Naive thymus-derived CD4-positive, alpha-beta T cell (primary cell): ENCODE measurements at regions not wholly inside any gene's neighbourhood (a gene's known extent, or its start where the extent isn't known, plus 50 kb on each side); places are given as distances from the start of the nearest gene placed in this dataset.
"Not testable (repeated sequence)": the region's sequence is repeated elsewhere in the genome, so short reads cannot be mapped to it uniquely, and the experiment has no call there.

Source experiments
- ATAC-seq: fragments of 150-1000 bp; cut with Tn5 transposase; 2 replicates; pipeline ENCODE4 v1.10.0; 2021; ENCODE audit warnings: mild to moderate bottlenecking, moderate library complexity
- CTCF ChIA-PET: fragments of 350-600 bp; sonication (Branson Sonifier 250); formaldehyde crosslinking; loops from one replicate; lab custom pipeline; 2021; ENCODE audit warnings: antibody characterized with exemption; lab: Charles Lee
- POLR2A ChIA-PET: fragments of 350-600 bp; sonication (Branson Sonifier 250); formaldehyde crosslinking; loops from one replicate; lab custom pipeline; 2021; ENCODE audit warnings: antibody characterized with exemption, inconsistent platforms; lab: Charles Lee
- DNase-seq, 9 donors: peaks; one replicate each; pipeline versions ENCODE4 v3.0.0 to v3.0.0-alpha.2; 2020 to 2022; ENCODE audit warnings: mixed read lengths in 1 of 9
- H3K27ac ChIP-seq: one replicate; pipeline ENCODE4 v1.7.0; 2013; ENCODE audit warnings: mild to moderate bottlenecking, low read depth, low read length, moderate library complexity
- H3K27me3 ChIP-seq, 2 donors: one replicate each; pipeline ENCODE4 v1.7.0; 2013; ENCODE audit warnings: low read length in 2 of 2, mild to moderate bottlenecking in 2 of 2, moderate library complexity in 2 of 2; ENCODE audit not compliant: control insufficient read depth in 2 of 2, insufficient read depth in 2 of 2
- H3K36me3 ChIP-seq, 3 experiments: 1 replicate in 2 of 3; 2 replicates in 1 of 3; pipeline ENCODE4 v1.7.0; 2013; ENCODE audit warnings: low read length in 3 of 3, mild to moderate bottlenecking in 3 of 3, moderate library complexity in 1 of 3; ENCODE audit not compliant: insufficient read depth in 3 of 3, control insufficient read depth in 2 of 3
- H3K4me1 ChIP-seq, 2 donors: one replicate each; pipeline ENCODE4 v1.7.0; 2013; ENCODE audit warnings: low read length in 2 of 2, mild to moderate bottlenecking in 2 of 2, moderate library complexity in 1 of 2; ENCODE audit not compliant: control insufficient read depth in 2 of 2, insufficient read depth in 2 of 2
- H3K4me3 ChIP-seq: 2 replicates; pipeline ENCODE4 v1.7.0; 2013; ENCODE audit warnings: mild to moderate bottlenecking, low read length
- H3K9me3 ChIP-seq, 3 experiments: 1 replicate in 2 of 3; 2 replicates in 1 of 3; pipeline ENCODE4 v1.7.0; 2013; ENCODE audit warnings: low read length in 3 of 3; ENCODE audit not compliant: control insufficient read depth in 2 of 3
- H3K27ac Mint-ChIP-seq, 9 donors: one replicate each; pipeline ENCODE4 v1.8.0; 2020 to 2022; ENCODE audit warnings: mixed read lengths in 9 of 9, mild to moderate bottlenecking in 8 of 9, moderate library complexity in 5 of 9, inconsistent platforms in 2 of 9
- H3K27me3 Mint-ChIP-seq, 5 donors: one replicate each; pipeline ENCODE4 v1.8.0; 2021 to 2022; ENCODE audit warnings: mixed read lengths in 5 of 5, mild to moderate bottlenecking in 1 of 5
- H3K36me3 Mint-ChIP-seq, 5 donors: one replicate each; pipeline ENCODE4 v1.8.0; 2020 to 2022; ENCODE audit warnings: mixed read lengths in 5 of 5, mild to moderate bottlenecking in 3 of 5, inconsistent platforms in 1 of 5
- H3K4me1 Mint-ChIP-seq, 7 donors: one replicate each; pipeline ENCODE4 v1.8.0; 2020 to 2022; ENCODE audit warnings: mixed read lengths in 7 of 7, mild to moderate bottlenecking in 3 of 7, inconsistent platforms in 1 of 7
- H3K4me3 Mint-ChIP-seq, 10 donors: one replicate each; pipeline ENCODE4 v1.8.0; 2020 to 2022; ENCODE audit warnings: mild to moderate bottlenecking in 10 of 10, mixed read lengths in 10 of 10, moderate library complexity in 6 of 10, inconsistent platforms in 2 of 10
- H3K9me3 Mint-ChIP-seq, 11 donors: one replicate each; pipeline ENCODE4 v1.8.0; 2020 to 2022; ENCODE audit warnings: mixed read lengths in 11 of 11, mild to moderate bottlenecking in 4 of 11, inconsistent platforms in 1 of 11, moderate library complexity in 1 of 11
- intact Hi-C, 2 donors: fragments of 100-400 bp; cut with micrococcal nuclease; formaldehyde crosslinking; loops; one replicate each; pipeline ENCODE4 v1.15.1; 2023

DNA sequence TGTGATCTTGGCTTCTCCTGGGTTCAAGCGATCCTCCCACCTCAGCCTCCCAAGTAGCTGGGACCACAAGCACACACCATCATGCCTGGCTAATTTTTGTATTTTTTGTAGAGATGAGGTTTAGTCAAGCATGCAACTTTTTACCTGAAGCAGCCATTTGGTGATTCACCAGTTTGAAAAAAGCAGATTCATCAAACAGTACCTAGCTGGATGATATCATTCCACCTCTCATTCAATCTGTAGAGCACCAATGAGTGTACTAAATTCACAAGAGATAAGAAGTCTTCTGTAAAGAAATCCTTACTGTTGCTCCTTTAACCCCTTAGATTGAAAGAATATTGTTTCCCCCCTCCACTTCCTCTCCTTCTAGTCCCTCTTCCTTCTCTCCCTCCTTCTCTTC lies 261.1 kb upstream of the RFC3 start:
- intact Hi-C loops = no loop called here
- Mint-ChIP-seq H3K4me3 (no peak overlapping the region), H3K27me3 (peaks cover 0 to 17% (median 8%) of the 10 kb centered on the region in 5 donors), H3K36me3 (no peaks in the 10 kb centered on the region), H3K9me3 (peaks cover 0 to 3% (median 0%) of the 10 kb centered on the region in 11 donors), H3K4me1 (peaks cover 0 to 6% (median 0%) of the 10 kb centered on the region in 7 donors), H3K27ac (no peak overlapping the region)
- ATAC-seq (no peak), DNase-seq (no peak)
- H3K27ac ChIP-seq = no peak overlapping the region
- no peaks in the 10 kb centered on the region for H3K36me3 ChIP-seq
- H3K4me1 ChIP-seq = no peaks in the 10 kb centered on the region
- no peaks in the 10 kb centered on the region for H3K9me3 ChIP-seq
- CTCF ChIA-PET = no interaction called here
- no peaks in the 10 kb centered on the region for H3K27me3 ChIP-seq
- H3K4me3 ChIP-seq = no peak overlapping the region
- POLR2A ChIA-PET = no interaction called here

GRCh38 chr13:33560726-33561125 lies 257.2 kb upstream of the RFC3 start:
- Mint-ChIP-seq H3K4me1 (no peaks in the 10 kb centered on the region), H3K27me3 (peaks cover 0 to 17% (median 8%) of the 10 kb centered on the region in 5 donors), H3K4me3 (no peak overlapping the region), H3K27ac (no peak overlapping the region), H3K36me3 (no peaks in the 10 kb centered on the region), H3K9me3 (no peaks in the 10 kb centered on the region)
- POLR2A ChIA-PET = no interaction called here
- CTCF ChIA-PET = interaction anchor here (0.6 kb wide), 1 partner anchor 205 kb away, joined by 3 read pairs; no protein-coding TSS in a partner anchor
- Histone ChIP-seq H3K9me3 (no peaks in the 10 kb centered on the region), H3K36me3 (no peaks in the 10 kb centered on the region), H3K27me3 (no peaks in the 10 kb centered on the region), H3K4me1 (no peaks in the 10 kb centered on the region), H3K27ac (no peak overlapping the region), H3K4me3 (no peak overlapping the region)
- intact Hi-C loops = loop anchor here in 1 of 2 donors (1.0 kb wide), 1 partner anchor 11 kb away; no protein-coding TSS in a partner anchor
- DNase-seq (no peak), ATAC-seq (no peak)

GRCh38 chr13:33561627-33562026 lies 256.3 kb upstream of the RFC3 start:
- intact Hi-C loops = loop anchor here in 1 of 2 donors (1.0 kb wide), 1 partner anchor 10 kb away; no protein-coding TSS in a partner anchor
- ChIA-PET CTCF (no interaction called here), POLR2A (interaction anchor here (0.6 kb wide), 1 partner anchor 336 kb away, joined by 3 read pairs; no protein-coding TSS in a partner anchor)
- Mint-ChIP-seq H3K4me1 (no peaks in the 10 kb centered on the region), H3K27me3 (peaks cover 0 to 17% (median 8%) of the 10 kb centered on the region in 5 donors), H3K4me3 (no peak overlapping the region), H3K36me3 (no peaks in the 10 kb centered on the region), H3K9me3 (no peaks in the 10 kb centered on the region), H3K27ac (no peak overlapping the region)
- Histone ChIP-seq H3K36me3 (no peaks in the 10 kb centered on the region), H3K27me3 (no peaks in the 10 kb centered on the region), H3K9me3 (no peaks in the 10 kb centered on the region), H3K4me1 (no peaks in the 10 kb centered on the region), H3K27ac (no peak overlapping the region), H3K4me3 (no peak overlapping the region)
- DNase-seq (no peak), ATAC-seq (no peak)

DNA sequence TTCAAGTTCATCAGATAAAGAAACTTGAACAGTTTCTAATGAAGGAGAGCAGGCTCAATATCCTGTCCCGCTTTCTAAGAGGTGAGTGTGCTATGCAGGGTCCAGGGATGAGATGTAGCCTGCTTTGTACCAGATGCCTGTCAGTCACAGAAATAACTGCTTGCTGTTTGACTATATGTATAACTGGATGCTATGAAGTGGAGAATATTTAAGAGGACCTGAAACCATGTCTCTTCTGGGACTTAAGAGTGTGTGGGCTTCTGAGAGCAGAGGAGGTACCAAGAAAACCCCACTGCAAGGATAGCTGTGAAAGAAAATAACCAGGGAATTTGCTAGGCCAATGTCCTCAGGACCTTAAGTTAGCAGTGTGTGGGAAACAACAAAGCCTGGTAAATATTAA lies 246.3 kb upstream of the RFC3 start:
- POLR2A ChIA-PET = no interaction called here
- CTCF ChIA-PET = no interaction called here

GRCh38 chr13:33572322-33572721 lies 245.6 kb upstream of the RFC3 start:
- H3K36me3 Mint-ChIP-seq, H3K27ac Mint-ChIP-seq, POLR2A ChIA-PET, H3K4me3 ChIP-seq, H3K9me3 ChIP-seq, H3K4me1 ChIP-seq, H3K4me1 Mint-ChIP-seq, H3K9me3 Mint-ChIP-seq, intact Hi-C loops, H3K27me3 ChIP-seq, H3K4me3 Mint-ChIP-seq, ATAC-seq, DNase-seq, H3K36me3 ChIP-seq, H3K27ac ChIP-seq, H3K27me3 Mint-ChIP-seq, CTCF ChIA-PET: not testable (repeated sequence)

More for the DNA sequence above, 246.3 kb upstream of the RFC3 start:
- intact Hi-C loops = loop anchor here in 1 of 2 donors (1.0 kb wide), 1 partner anchor 10 kb away; no protein-coding TSS in a partner anchor
- Mint-ChIP-seq H3K4me3 (no peak overlapping the region), H3K4me1 (peaks cover 0 to 4% (median 0%) of the 10 kb centered on the region in 7 donors), H3K27ac (no peak overlapping the region), H3K36me3 (peaks cover 0 to 1% (median 0%) of the 10 kb centered on the region in 5 donors), H3K9me3 (peaks cover 0 to 3% (median 0%) of the 10 kb centered on the region in 11 donors), H3K27me3 (no peaks in the 10 kb centered on the region)
- H3K4me3 ChIP-seq = no peak overlapping the region
- H3K27me3 ChIP-seq = no peaks in the 10 kb centered on the region
- no peaks in the 10 kb centered on the region for H3K4me1 ChIP-seq
- no peak for DNase-seq
- no peaks in the 10 kb centered on the region for H3K36me3 ChIP-seq
- ATAC-seq = no peak
- H3K9me3 ChIP-seq = no peaks in the 10 kb centered on the region
- no peak overlapping the region for H3K27ac ChIP-seq

GRCh38 chr13:33575378-33575777 lies 242.6 kb upstream of the RFC3 start:
- ChIA-PET POLR2A (no interaction called here), CTCF (interaction anchor here (0.7 kb wide), 1 partner anchor 781 kb away, joined by 4 read pairs; no protein-coding TSS in a partner anchor)
- Histone ChIP-seq H3K9me3 (no peaks in the 10 kb centered on the region), H3K27me3 (no peaks in the 10 kb centered on the region), H3K27ac (no peak overlapping the region), H3K4me1 (no peaks in the 10 kb centered on the region), H3K36me3 (no peaks in the 10 kb centered on the region), H3K4me3 (no peak overlapping the region)
- DNase-seq (no peak), ATAC-seq (no peak)
- Mint-ChIP-seq H3K4me1 (peaks cover 0 to 4% (median 0%) of the 10 kb centered on the region in 7 donors), H3K9me3 (peaks cover 0 to 3% (median 0%) of the 10 kb centered on the region in 11 donors), H3K4me3 (no peak overlapping the region), H3K27ac (no peak overlapping the region), H3K27me3 (peaks cover 0 to 18% (median 10%) of the 10 kb centered on the region in 5 donors), H3K36me3 (peaks cover 0 to 1% (median 0%) of the 10 kb centered on the region in 5 donors)
- intact Hi-C loops = no loop called here

- DNase-seq (no peak), ATAC-seq (no peak)
- no peaks in the 10 kb centered on the region for H3K36me3 ChIP-seq
- Mint-ChIP-seq H3K27me3 (peaks cover 0 to 18% (median 10%) of the 10 kb centered on the region in 5 donors), H3K36me3 (peaks cover 0 to 1% (median 0%) of the 10 kb centered on the region in 5 donors), H3K27ac (no peak overlapping the region), H3K4me1 (peaks cover 0 to 4% (median 0%) of the 10 kb centered on the region in 7 donors), H3K4me3 (no peak overlapping the region), H3K9me3 (peaks cover 0 to 3% (median 0%) of the 10 kb centered on the region in 11 donors)
- H3K4me1 ChIP-seq = no peaks in the 10 kb centered on the region
- no peaks in the 10 kb centered on the region for H3K27me3 ChIP-seq
- intact Hi-C loops = no loop called here
- POLR2A ChIA-PET = no interaction called here
- H3K4me3 ChIP-seq = no peak overlapping the region
- H3K9me3 ChIP-seq = no peaks in the 10 kb centered on the region
- H3K27ac ChIP-seq = no peak overlapping the region
- CTCF ChIA-PET = no interaction called here
Measured at GRCh38 chr13:33577007-33577406, 240.9 kb upstream of the RFC3 start.
